ENCODE measurements at regions not wholly inside any gene's neighbourhood (a gene's known extent, or its start where the extent isn't known, plus 50 kb on each side); places are given as distances from the start of the nearest gene placed in this dataset.
"Not testable (repeated sequence)": the region's sequence is repeated elsewhere in the genome, so short reads cannot be mapped to it uniquely, and the experiment has no call there.

- H3K27ac Mint-ChIP-seq = no peak overlapping the region
- no peaks in the 10 kb centered on the region for H3K4me1 Mint-ChIP-seq
- no peak overlapping the region for H3K4me3 Mint-ChIP-seq
- peaks cover 2% of the 10 kb centered on the region for H3K36me3 Mint-ChIP-seq
- peaks cover 7% of the 10 kb centered on the region for H3K27me3 Mint-ChIP-seq
- H3K9me3 Mint-ChIP-seq = peaks cover 9% of the 10 kb centered on the region
These were observed 96.7 kb upstream of the ACKR3 start for GRCh38 chr2:236472720-236473495.

GRCh38 chr2:236473691-236474090 is 95.9 kb upstream of the ACKR3 start:
- peaks cover 3% of the 10 kb centered on the region for H3K36me3 Mint-ChIP-seq
- no peaks in the 10 kb centered on the region for H3K4me1 Mint-ChIP-seq
- no peak overlapping the region for H3K4me3 Mint-ChIP-seq
- H3K27me3 Mint-ChIP-seq = peaks cover 8% of the 10 kb centered on the region
- H3K9me3 Mint-ChIP-seq = peaks cover 9% of the 10 kb centered on the region
- no peak overlapping the region for H3K27ac Mint-ChIP-seq

GRCh38 chr2:236479814-236480213 is 89.8 kb upstream of the ACKR3 start:
- H3K4me1 Mint-ChIP-seq = no peaks in the 10 kb centered on the region
- H3K4me3 Mint-ChIP-seq = no peak overlapping the region
- peaks cover 14% of the 10 kb centered on the region for H3K27me3 Mint-ChIP-seq
- H3K9me3 Mint-ChIP-seq = peaks cover 21% of the 10 kb centered on the region
- H3K27ac Mint-ChIP-seq = no peak overlapping the region
- peaks cover 8% of the 10 kb centered on the region for H3K36me3 Mint-ChIP-seq

GRCh38 chr2:236483102-236483501 is 86.5 kb upstream of the ACKR3 start:
- Mint-ChIP-seq H3K27ac (no peak overlapping the region), H3K36me3 (peaks cover 6% of the 10 kb centered on the region), H3K4me3 (no peak overlapping the region), H3K27me3 (peaks cover 11% of the 10 kb centered on the region), H3K4me1 (no peaks in the 10 kb centered on the region), H3K9me3 (peaks cover 12% of the 10 kb centered on the region)

- H3K4me3 Mint-ChIP-seq = no peak overlapping the region
- H3K27ac Mint-ChIP-seq = no peak overlapping the region
- peaks cover 4% of the 10 kb centered on the region for H3K9me3 Mint-ChIP-seq
- H3K36me3 Mint-ChIP-seq = peaks cover 4% of the 10 kb centered on the region
- H3K27me3 Mint-ChIP-seq = peaks cover 7% of the 10 kb centered on the region
- no peaks in the 10 kb centered on the region for H3K4me1 Mint-ChIP-seq
These were observed 84.1 kb upstream of the ACKR3 start for GRCh38 chr2:236485519-236485918.

GRCh38 chr2:236489083-236489482 is 80.5 kb upstream of the ACKR3 start:
- H3K27me3 Mint-ChIP-seq, H3K27ac Mint-ChIP-seq, H3K4me1 Mint-ChIP-seq, H3K36me3 Mint-ChIP-seq, H3K4me3 Mint-ChIP-seq, H3K9me3 Mint-ChIP-seq: not testable (repeated sequence)

- Mint-ChIP-seq H3K27me3 (peaks cover 2% of the 10 kb centered on the region), H3K4me1 (no peaks in the 10 kb centered on the region), H3K9me3 (no peaks in the 10 kb centered on the region)
These were observed 79.7 kb upstream of the ACKR3 start for GRCh38 chr2:236489895-236490404.

GRCh38 chr2:236496340-236496739 is 73.3 kb upstream of the ACKR3 start:
- Mint-ChIP-seq H3K27ac (no peak overlapping the region), H3K36me3 (peaks cover 1% of the 10 kb centered on the region), H3K4me3 (no peak overlapping the region)

More at GRCh38 chr2:236489895-236490404, 79.7 kb upstream of the ACKR3 start:
- H3K4me3 Mint-ChIP-seq = no peak overlapping the region
- H3K36me3 Mint-ChIP-seq = peaks cover 3% of the 10 kb centered on the region
- H3K27ac Mint-ChIP-seq = no peak overlapping the region

GRCh38 chr2:236498369-236498768 is 71.3 kb upstream of the ACKR3 start:
- Mint-ChIP-seq H3K4me1 (no peaks in the 10 kb centered on the region), H3K36me3 (peaks cover 1% of the 10 kb centered on the region), H3K27me3 (no peaks in the 10 kb centered on the region), H3K9me3 (no peaks in the 10 kb centered on the region), H3K27ac (no peak overlapping the region), H3K4me3 (no peak overlapping the region)

More at GRCh38 chr2:236496340-236496739, 73.3 kb upstream of the ACKR3 start:
- Mint-ChIP-seq H3K4me1 (no peaks in the 10 kb centered on the region), H3K9me3 (no peaks in the 10 kb centered on the region), H3K27me3 (no peaks in the 10 kb centered on the region)

- Mint-ChIP-seq H3K36me3 (no peaks in the 10 kb centered on the region), H3K4me1 (no peaks in the 10 kb centered on the region), H3K4me3 (no peak overlapping the region), H3K27me3 (no peaks in the 10 kb centered on the region), H3K27ac (no peak overlapping the region), H3K9me3 (no peaks in the 10 kb centered on the region)
These were observed 69.7 kb upstream of the ACKR3 start for GRCh38 chr2:236499691-236500578.

GRCh38 chr2:236501026-236501425 is 68.6 kb upstream of the ACKR3 start:
- Mint-ChIP-seq H3K36me3 (no peaks in the 10 kb centered on the region), H3K4me1 (no peaks in the 10 kb centered on the region), H3K27me3 (no peaks in the 10 kb centered on the region), H3K27ac (no peak overlapping the region), H3K4me3 (no peak overlapping the region), H3K9me3 (no peaks in the 10 kb centered on the region)

GRCh38 chr2:236501531-236501930 is 68.1 kb upstream of the ACKR3 start:
- Mint-ChIP-seq H3K27me3 (no peaks in the 10 kb centered on the region), H3K27ac (no peak overlapping the region), H3K36me3 (no peaks in the 10 kb centered on the region), H3K4me1 (no peaks in the 10 kb centered on the region), H3K4me3 (no peak overlapping the region), H3K9me3 (no peaks in the 10 kb centered on the region)

GRCh38 chr2:236503100-236503499 is 66.5 kb upstream of the ACKR3 start:
- H3K4me1 Mint-ChIP-seq = peaks cover 9% of the 10 kb centered on the region
- peaks cover 1% of the 10 kb centered on the region for H3K27me3 Mint-ChIP-seq
- H3K36me3 Mint-ChIP-seq = no peaks in the 10 kb centered on the region
- no peak overlapping the region for H3K4me3 Mint-ChIP-seq
- no peak overlapping the region for H3K27ac Mint-ChIP-seq
- no peaks in the 10 kb centered on the region for H3K9me3 Mint-ChIP-seq

- Mint-ChIP-seq H3K4me1 (peaks cover 9% of the 10 kb centered on the region), H3K4me3 (no peak overlapping the region), H3K27ac (no peak overlapping the region), H3K27me3 (peaks cover 3% of the 10 kb centered on the region), H3K9me3 (no peaks in the 10 kb centered on the region), H3K36me3 (no peaks in the 10 kb centered on the region)
These were observed 66.0 kb upstream of the ACKR3 start for GRCh38 chr2:236503583-236503982.

GRCh38 chr2:236505041-236505440 is 64.6 kb upstream of the ACKR3 start:
- no peaks in the 10 kb centered on the region for H3K36me3 Mint-ChIP-seq
- no peaks in the 10 kb centered on the region for H3K9me3 Mint-ChIP-seq
- peaks cover 3% of the 10 kb centered on the region for H3K27me3 Mint-ChIP-seq
- peaks cover 10% of the 10 kb centered on the region for H3K4me1 Mint-ChIP-seq
- H3K27ac Mint-ChIP-seq = no peak overlapping the region
- no peak overlapping the region for H3K4me3 Mint-ChIP-seq

GRCh38 chr2:236505648-236506047 is 64.0 kb upstream of the ACKR3 start:
- H3K27me3 Mint-ChIP-seq = peaks cover 3% of the 10 kb centered on the region
- H3K4me1 Mint-ChIP-seq = peaks cover 12% of the 10 kb centered on the region
- H3K27ac Mint-ChIP-seq = no peak overlapping the region
- H3K9me3 Mint-ChIP-seq = no peaks in the 10 kb centered on the region
- H3K4me3 Mint-ChIP-seq = no peak overlapping the region
- H3K36me3 Mint-ChIP-seq = no peaks in the 10 kb centered on the region

Data from activated naive CD4-positive, alpha-beta T cell treated with anti-CD3 and anti-CD28 coated beads, Interleukin-2, amount 50 U/mL, for 24 hours (primary cell).